ENCODE measurements at regions not wholly inside any gene's neighbourhood (a gene's known extent, or its start where the extent isn't known, plus 50 kb on each side); places are given as distances from the start of the nearest gene placed in this dataset.
"Not testable (repeated sequence)": the region's sequence is repeated elsewhere in the genome, so short reads cannot be mapped to it uniquely, and the experiment has no call there.

GRCh38 chr6:112941613-112942012, 594.5 kb downstream of the RFPL4B start:
- no peak for DNase-seq

GRCh38 chr6:112946051-112946450, 598.9 kb downstream of the RFPL4B start:
- DNase-seq = no peak

- DNase-seq = no peak
Measured at GRCh38 chr6:112947507-112947906, 600.4 kb downstream of the RFPL4B start.

- no peak for DNase-seq
Measured at GRCh38 chr6:112951829-112952228, 604.7 kb downstream of the RFPL4B start.

GRCh38 chr6:112955743-112956142, 608.6 kb downstream of the RFPL4B start:
- DNase-seq = not testable (repeated sequence)

GRCh38 chr6:112956696-112957535, 609.8 kb downstream of the RFPL4B start:
- peak; percentile 79 for DNase-seq

DNA sequence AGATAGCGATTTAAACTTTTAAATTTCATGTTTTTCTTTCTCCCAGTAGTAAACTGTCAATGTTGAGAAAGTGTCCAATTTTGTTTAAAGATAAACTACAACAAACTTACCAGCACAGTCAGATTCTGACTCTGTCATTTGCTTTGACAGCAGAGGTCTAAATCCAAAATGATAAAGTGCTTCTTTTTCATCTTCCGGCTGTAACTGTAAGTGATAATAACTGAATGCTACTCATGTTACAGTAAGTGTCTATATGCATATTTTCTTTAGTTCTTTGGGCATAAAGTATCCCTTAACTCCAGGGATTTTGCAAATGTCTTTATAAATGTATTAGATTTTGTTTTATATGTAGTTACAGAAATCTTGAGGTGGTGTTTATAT, 610.4 kb downstream of the RFPL4B start:
- no peak for DNase-seq

GRCh38 chr6:112960130-112960529, 613.0 kb downstream of the RFPL4B start:
- DNase-seq = not testable (repeated sequence)

GRCh38 chr6:112967974-112968373, 620.8 kb downstream of the RFPL4B start:
- DNase-seq = no peak

DNA sequence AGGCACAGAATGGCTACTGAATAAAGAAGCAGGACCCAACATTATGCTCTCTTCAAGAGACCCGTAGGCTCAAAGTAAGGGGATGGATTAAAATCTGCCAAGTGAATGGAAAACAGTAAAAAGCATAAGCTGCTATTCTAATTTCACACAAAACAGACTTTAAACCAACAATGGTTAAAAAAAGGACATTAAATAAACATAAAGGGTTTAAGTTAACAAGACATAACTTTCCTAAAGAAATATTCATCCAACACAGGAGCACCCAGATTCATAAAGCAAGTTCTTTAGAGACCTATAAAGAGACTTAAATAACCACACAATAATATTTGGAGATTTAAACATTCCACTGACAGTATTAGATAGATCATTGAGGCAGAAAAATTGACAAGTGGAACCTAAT, 624.5 kb downstream of the RFPL4B start:
- no peak for DNase-seq

GRCh38 chr6:112974931-112975330, 627.8 kb downstream of the RFPL4B start:
- DNase-seq = not testable (repeated sequence)

DNA sequence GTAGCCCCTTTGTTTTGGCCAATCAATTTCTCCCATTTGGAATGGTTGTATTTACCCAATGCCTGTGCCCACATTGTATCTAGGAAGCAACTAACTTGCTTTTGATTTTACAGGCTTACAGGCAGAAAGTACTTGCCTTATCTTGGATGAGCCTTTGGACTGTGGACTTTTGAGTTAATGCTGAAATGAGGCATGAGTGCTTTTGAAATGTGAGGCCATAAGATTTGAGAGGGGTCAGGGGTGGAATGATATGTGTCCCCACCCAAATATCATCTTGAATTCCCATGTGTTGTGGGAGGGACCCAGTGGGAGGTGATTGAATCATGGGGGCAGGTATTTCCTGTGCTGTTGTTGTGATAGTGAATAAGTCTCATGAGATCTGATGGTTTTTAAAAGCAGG, 629.4 kb downstream of the RFPL4B start:
- DNase-seq = not testable (repeated sequence)

- DNase-seq = peak; percentile 58
Measured at GRCh38 chr6:112979830-112980229, 632.7 kb downstream of the RFPL4B start.

- DNase-seq = no peak
Measured at GRCh38 chr6:112980676-112981075, 633.5 kb downstream of the RFPL4B start.

- DNase-seq = no peak
Measured at GRCh38 chr6:112983713-112984261, 636.7 kb downstream of the RFPL4B start.

DNA sequence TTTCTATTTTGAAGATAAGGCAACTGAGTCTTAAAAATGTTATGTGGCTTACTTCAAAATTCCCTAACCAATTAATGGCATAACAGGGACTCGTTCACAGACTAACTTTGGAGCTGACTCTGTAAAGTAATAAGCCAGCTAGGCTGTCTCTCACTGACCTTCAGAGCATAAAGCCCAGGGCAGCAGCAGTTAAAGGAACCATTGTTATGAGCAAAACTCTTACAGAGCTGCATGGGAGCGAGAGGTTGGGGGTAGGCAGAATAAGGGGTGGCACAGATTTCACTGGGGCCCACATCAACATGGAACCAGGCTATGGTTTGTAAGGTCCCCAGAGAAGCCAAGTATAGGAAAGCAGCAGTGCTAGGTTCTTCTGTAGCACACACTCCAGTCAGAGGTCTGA, 637.8 kb downstream of the RFPL4B start:
- DNase-seq = no peak

GRCh38 chr6:112986321-112986720, 639.2 kb downstream of the RFPL4B start:
- DNase-seq = no peak

DNA sequence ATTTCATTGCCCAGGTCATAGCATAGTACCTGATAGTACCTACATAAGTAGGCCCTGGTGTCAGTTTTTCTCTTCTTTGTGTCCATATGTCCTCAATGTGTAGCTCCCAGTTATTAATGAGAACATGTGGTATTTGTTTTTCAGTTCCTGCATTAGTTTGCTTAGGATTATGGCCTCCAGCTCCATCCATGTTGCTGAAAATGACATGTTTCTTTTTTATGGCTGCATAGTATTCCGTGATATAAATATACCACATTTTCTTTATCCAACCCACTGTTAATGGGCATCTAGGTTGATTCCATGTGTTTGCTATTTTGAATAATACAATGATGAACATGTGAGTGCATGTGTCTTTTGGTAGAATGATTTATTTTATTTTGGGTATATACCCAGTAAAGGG, 641.6 kb downstream of the RFPL4B start:
- DNase-seq = no peak

- DNase-seq = no peak
Measured at GRCh38 chr6:112990971-112991370, 643.8 kb downstream of the RFPL4B start.

- DNase-seq = no peak
Measured at GRCh38 chr6:112991912-112992311, 644.8 kb downstream of the RFPL4B start.

- no peak for DNase-seq
Measured at GRCh38 chr6:112997421-112998085, 650.4 kb downstream of the RFPL4B start.

- DNase-seq = no peak
Measured at GRCh38 chr6:113004054-113004453, 656.9 kb downstream of the RFPL4B start.

- DNase-seq = no peak
Measured at GRCh38 chr6:113004470-113005270, 657.5 kb downstream of the RFPL4B start.

All from eye (tissue), 1 donor.